GM19035 (cell line): ENCODE measurements at regions not wholly inside any gene's neighbourhood (a gene's known extent, or its start where the extent isn't known, plus 50 kb on each side); places are given as distances from the start of the nearest gene placed in this dataset.

Source experiments
- ATAC-seq: cut with Tn5 transposase; IDR thresholded peaks from one replicate; pipeline ENCODE4 v1.9.1; 2021; ENCODE audit not compliant: unreplicated experiment

- ATAC-seq, result no peak
These were observed 728.6 kb downstream of the BRD1 start for GRCh38 chr22:49099089-49099488.

DNA sequence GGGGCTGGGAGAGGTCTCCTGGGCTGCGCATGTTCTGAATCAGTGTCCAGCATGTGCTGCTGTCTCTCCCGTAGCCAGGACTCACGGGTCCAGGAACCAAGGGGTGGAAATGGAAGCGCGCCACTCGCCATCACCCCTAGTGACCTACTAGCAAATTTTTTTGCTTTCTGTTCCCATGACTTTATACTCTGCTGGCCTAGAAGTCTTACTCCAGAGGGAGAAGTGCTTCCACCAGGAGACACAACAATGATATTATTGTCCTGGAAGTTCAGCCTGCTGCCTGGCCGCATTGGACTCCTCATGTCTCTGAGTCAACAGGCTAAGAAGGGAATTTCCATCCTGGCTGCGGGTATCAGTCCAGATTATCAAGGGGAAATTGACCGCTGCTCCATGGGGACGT, 729.7 kb downstream of the BRD1 start:
- no peak for ATAC-seq

DNA sequence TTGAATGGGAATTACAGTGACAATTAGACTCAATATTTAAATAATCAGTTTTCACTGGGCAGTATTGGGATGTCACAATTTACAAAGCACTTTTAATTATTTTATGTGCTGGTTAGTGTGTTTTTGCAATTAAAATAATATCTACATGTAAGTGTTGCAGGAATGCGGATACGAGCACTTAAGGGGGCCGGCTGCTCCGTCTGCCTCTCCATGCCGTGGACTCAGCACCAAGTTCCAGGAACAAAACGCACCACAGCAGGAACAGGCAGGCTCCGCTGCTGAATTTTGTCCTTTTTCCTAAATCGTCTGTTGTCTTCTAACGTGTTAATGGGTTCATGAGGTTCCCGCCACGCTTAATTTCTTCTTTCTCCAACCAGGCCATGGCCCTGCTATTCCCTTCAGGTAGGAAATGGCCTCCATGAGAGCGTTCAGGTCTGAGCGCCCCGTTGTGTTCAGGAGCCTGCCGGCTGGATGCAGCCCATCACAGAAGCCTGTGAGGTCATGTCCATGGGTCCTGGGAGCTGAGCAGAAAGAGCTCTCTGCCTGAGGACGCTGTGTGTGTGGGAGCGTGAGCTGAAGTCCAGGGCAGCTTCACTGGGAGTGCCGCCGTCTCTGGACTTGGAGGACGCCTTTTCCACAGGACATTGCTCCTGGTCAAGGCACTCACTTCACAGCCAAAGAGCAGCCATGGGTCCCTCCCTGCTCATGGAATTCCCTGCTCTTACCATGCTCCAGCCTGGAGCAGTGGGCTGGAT, 730.3 kb downstream of the BRD1 start:
- ATAC-seq, result no peak

GRCh38 chr22:49096476-49096875, 731.2 kb downstream of the BRD1 start:
- ATAC-seq, result no peak

DNA sequence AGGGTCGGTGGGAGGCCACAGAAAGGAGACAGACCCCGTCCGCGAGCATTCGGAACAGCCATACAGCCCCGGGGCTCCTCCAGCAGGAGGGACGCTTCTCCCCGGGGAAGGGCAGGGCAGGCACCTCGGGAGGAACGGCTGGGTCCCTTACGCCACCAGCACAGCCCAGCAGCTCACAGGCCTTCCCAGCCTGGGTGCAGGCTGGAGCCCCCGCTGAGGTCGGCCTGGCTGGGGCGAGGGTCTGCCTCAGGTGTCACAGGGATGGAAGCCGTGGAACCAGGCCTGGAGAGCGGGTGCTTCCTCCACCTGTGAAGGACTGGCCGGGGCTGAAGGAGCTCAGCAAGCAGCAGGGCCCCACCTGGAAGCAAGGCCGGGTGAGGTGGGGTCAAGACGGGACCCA, 732.3 kb downstream of the BRD1 start:
- no peak for ATAC-seq

- ATAC-seq, result no peak
These were observed 732.8 kb downstream of the BRD1 start for GRCh38 chr22:49094858-49095257.

DNA sequence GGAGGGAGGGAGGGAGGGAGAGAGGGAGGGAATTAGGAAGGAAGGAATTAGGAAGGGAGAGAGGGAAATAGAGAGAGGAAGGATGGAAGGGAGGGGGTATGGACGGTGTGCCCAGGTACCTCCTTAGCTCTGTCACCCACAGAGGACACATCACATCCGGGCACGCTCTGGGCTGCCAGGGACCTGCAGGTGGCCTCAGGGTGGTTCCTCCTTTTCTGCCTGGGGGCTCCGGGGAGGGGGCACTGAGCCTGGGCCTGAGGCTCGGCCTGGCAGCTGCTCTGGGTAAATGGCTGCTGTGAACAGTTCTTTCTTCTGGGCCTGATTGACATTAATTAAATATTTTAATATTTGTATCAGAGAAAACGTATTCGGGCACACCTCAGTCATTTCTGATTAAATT, 733.5 kb downstream of the BRD1 start:
- no peak for ATAC-seq

GRCh38 chr22:49093192-49093880, 734.3 kb downstream of the BRD1 start:
- ATAC-seq, result no peak

DNA sequence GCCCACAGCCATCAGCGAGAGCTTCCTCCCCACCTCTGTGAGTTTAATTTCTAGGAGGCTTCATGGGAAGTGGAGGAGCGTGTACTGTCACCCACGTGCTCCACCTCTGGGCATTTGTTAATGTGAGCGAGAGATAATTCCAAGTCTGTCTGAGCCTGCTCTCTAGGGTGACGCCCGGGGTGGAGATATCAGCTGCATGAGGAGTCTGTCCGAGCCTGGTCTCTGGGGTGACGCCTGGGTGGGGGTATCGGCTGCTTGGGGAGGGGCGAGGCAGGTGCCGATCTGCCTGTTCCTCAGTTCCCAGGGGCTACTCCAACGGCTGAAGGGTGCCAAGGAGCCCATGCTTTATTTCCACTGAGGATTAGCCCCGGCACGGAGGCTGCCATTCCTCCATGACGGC, 735.0 kb downstream of the BRD1 start:
- no peak for ATAC-seq

DNA sequence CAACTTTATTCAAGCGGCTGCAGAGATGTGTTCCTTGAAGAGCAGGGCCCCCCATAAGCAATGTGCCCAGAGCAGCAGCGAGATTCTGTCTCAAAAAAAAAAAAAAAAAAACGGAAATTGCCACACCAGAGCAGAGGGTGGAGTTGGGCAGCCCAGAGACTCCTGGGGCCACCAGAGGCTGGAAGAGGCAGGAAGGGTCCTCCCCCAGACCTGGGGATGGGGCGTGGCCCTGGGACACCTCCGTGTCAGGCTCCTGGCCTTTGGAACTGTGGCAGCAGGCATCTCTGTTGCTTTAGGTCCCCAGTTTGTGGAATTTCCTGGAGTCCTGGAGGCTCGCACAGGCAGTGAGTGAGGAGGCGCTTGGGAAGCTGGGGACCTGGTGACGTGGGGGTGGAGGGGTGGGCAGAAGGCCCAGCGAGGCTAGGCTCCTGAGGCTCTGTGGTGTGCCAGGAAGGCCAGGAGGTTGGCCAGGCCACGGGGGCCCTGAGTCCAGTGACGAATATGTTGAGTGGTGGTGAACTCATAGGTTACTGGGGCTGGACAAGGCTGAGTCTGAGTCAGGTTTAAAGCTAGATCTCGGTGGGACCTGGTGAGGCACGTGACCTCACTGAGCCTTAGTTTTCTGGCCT, 735.6 kb downstream of the BRD1 start:
- ATAC-seq, result no peak

GRCh38 chr22:49091451-49091850, 736.2 kb downstream of the BRD1 start:
- ATAC-seq, result no peak

DNA sequence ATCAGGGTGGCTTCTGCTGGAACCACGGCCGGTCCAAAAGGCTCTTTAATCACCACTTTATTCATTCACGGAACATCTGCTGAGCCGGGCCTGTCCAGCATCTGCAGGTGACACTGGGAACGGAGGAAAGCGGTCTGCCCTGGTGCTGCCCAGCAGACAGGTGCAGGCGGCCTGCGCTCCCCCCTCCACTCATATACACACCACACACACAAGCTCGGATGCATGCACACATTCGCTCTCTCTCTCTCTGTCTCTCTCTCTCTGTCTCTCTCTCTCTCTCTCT, 736.9 kb downstream of the BRD1 start:
- no peak for ATAC-seq

DNA sequence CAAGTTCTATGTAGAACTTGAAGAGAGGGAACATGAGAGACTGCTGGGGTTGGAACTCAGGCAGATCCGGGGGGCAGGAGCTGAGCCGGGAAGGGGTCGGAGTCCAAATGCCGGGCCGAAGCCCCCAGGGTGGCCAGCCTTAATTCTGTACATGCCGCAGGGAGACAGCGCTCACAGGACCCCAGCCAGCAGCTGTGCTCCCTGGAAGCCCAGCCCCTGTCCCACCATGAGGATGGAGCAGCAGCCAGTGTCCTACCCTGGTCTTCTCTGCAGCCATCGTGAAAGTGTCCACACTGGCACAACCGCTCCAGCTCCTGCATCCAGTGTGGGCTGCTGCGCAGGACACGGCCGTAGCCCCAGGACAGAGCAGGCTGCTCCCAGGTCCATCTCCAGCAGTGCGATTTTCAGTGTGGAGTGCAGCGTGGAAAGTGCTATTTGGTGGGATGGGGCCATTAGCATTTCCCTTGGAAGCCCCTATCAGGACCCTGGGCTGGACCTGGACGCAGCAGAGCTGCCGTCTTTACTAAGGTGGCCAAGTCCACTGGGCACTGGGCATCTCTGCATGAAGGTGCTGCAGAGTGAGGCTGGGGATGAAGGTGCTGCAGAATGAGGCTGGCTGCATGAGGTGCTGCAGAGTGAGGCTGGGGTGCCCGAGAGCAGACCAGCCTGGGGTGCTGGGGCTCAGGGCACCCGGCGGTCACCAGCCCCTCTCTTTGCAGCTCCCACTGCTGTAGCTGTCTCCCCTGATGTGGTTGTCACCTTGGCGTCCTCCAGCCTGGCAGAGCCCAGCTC, 737.4 kb downstream of the BRD1 start:
- no peak for ATAC-seq

GRCh38 chr22:49088801-49089791, 738.6 kb downstream of the BRD1 start:
- no peak for ATAC-seq

- ATAC-seq, result no peak
These were observed 739.7 kb downstream of the BRD1 start for GRCh38 chr22:49087716-49088601.

GRCh38 chr22:49087198-49087597, 740.5 kb downstream of the BRD1 start:
- no peak for ATAC-seq

DNA sequence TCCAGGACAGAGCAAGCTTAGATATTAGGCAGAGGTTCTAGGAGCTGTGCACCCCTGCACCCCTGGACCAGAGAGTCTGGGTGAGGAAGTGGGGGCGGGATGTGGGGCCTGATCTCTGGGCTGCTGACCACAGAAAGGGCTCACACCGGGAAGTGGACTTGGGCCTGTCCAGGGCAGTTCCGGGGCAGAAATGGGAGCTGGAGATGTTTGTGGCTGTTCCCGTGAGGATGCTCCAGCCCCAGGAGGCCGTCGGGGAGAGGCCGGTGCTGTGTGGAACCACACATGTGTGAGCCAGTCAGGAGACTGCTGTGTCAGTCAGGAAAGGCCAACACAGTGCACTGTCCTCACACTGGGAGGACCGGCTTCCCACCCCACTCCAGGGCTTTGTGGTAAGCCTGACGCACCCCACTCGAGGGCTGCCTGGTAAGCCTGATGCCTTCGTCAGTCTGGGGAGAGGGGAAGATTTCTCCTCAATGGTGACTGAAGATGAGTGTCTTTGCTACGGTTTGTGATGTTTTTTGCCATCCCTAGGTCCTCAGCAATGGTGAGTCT, 741.0 kb downstream of the BRD1 start:
- ATAC-seq, result no peak

- no peak for ATAC-seq
These were observed 741.5 kb downstream of the BRD1 start for GRCh38 chr22:49086181-49086580.

GRCh38 chr22:49084206-49084605, 743.5 kb downstream of the BRD1 start:
- no peak for ATAC-seq
